Hepatic stellate cell (primary cell): ENCODE measurements at regions not wholly inside any gene's neighbourhood (a gene's known extent, or its start where the extent isn't known, plus 50 kb on each side); places are given as distances from the start of the nearest gene placed in this dataset.

Experiments used
- DNase-seq: peaks from one replicate; pipeline ENCODE4 v3.0.0; 2011; ENCODE audit warnings: low spot score

DNA sequence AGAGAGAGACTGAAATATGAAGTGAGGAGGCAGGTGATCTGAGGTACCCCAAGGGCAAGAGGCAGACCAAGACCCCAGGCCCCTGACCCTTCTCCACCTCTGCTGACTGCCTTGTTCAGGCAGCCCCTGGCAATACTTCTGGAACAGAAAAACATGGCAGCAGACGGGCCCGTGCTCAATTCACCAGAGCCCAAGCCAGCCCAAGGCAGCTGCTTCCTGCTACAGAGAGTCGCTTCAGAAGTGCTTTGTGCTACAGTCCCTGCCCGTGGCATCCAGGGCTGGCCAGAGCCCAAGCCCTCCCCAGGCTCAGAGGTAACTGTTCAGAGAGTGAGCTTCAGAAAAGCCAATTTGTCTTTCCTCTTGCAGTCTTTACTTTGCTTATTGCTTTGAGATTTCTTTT lies 151.4 kb upstream of the FSTL4 start:
- no peak for DNase-seq

DNA sequence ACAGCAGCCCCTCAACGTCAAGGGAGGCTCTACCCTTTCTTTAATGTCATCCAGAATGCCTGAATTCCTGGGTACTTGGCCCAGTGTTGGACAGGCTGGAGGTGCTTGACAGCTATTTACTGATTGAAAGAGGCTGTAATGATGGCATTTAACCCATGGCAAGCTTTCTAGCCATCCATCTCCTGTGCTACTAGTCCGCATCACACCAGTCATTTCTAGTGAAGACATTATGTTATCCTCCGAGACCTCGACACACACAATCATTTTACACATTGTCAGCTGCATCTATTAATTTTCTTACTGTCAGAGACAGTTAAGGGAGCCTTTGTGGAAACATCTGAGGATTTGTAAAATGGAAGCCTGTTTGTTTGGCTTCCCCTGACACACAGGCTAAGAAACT lies 149.3 kb upstream of the FSTL4 start:
- no peak for DNase-seq

DNA sequence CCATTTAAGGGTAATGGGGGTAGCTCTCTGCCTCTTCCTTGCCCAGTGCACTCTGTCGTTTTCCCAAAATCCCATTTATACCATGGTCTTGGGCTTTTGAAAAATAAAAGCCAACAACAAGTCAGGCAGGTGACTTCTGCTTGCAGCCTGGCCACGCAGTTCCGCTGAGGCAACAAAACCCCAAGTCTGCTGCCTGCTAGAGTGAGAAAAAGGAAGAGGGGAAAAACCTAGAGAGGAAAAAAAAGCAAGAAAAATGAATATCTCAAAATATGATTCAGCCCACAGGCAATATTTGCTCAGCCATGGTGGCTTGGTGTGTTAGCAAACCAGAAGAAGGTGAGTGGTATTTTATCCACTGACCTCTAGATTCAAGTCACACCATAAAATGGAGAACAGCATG lies 148.2 kb upstream of the FSTL4 start:
- DNase-seq: no peak

DNA sequence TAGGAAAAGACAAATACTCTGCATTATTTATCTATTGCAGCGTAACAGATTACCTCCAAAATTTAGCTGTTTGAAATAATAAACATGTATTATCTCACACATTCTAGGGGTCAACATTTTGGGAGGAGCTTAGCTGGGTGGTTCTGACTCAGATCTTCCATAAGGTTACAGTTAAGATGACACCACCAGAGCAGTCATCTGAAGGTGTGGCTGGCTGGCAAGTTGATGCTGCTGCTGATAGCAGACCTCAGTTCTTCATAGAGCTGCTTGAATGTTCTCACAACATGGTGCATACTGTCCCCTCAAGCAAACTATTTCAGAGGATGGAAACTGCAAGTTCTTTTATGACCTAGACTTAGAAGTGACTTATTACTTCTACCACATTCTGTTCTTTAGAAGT lies 146.3 kb upstream of the FSTL4 start:
- no peak for DNase-seq

DNA sequence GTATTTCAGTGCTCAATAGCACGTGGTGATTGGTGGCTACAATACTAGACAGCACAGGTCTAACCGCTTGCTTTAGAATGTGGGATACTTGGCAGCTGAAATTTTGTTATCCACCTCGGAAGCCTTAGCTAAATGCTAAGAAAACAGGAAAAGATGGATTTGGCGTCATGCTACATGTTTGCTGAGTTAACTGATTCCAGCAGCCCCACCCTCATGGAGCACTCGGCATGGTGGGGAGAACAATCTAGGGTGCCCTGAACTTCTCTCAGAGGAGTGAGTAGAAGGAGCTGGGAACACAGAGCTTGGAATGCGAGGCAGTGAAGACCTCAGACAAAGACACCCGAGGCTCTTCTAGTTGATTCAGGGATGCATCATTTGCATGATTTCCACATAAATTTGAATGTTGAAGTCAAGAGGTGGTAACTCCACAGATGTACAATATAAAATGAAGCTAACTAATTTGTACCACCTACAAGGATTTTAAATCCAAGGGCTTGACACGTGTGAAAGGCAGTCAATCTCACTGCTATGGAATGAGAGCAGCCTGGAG lies 145.1 kb upstream of the FSTL4 start:
- DNase-seq: no peak

DNA sequence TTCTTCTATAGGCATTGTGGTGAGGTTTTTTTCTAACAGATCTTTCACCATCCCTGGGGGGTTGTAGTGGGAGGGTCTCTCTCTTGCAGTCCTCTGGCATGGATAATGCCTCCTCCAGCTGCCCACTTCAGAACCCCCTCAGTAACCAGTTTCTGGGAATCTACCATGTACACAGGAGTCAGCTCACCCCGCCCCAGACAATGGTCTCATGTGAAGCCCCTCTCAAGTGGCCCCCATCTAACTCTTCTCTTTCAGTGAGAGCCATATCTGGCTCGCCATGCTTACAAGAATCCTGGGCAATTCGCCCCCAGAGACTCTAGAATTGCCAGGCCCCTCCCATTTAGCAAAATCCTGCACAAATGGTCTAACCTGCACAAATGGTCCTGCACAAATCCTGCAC lies 144.4 kb upstream of the FSTL4 start:
- DNase-seq: no peak

DNA sequence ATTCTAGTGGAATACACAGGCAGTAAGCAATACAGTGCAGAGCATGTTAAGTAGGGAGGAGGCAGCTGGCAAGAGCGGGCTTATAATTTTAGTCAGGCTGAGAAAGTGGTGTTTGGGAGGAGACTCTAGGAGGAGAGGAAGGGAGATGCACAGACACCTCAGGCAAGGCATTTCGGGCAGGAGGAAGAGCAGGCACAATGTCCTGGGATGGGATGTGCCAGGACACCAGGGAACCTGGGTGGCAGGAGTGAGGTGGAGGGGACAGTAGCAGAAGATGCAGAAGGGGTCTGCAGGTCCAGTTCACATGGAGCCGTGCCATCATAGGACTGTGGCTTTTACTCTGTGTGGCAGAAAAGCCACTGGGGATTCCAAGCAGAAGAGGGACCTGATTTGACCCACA lies 143.7 kb upstream of the FSTL4 start:
- DNase-seq: no peak

DNA sequence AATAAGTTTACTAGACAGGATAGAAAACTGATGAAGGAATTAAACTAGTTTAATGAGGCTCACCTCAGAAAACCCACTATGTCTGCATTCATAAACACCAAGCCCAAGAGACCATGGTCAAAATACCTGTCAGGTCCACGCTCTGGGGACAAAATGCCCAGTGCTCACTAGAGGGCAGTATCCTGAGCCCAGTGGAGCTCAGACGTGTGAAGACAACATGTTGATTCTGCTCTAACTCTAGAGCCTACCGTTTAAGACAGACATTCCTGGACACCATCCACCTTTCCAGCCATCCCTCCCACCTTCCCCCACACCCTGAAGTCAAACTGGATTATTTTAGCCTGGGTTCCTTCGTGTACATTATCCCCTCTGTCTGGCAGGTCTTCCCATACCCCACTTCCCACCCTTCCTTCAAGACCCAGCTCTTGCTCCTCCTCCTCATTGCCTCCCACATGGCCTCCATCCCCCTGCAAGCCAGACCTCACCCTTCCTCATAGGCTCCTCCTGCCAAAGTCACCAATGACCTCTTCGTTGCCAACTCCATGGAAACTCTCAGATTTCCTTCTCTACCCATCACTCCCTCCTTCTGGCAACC lies 142.3 kb upstream of the FSTL4 start:
- DNase-seq: peak; percentile 23

DNA sequence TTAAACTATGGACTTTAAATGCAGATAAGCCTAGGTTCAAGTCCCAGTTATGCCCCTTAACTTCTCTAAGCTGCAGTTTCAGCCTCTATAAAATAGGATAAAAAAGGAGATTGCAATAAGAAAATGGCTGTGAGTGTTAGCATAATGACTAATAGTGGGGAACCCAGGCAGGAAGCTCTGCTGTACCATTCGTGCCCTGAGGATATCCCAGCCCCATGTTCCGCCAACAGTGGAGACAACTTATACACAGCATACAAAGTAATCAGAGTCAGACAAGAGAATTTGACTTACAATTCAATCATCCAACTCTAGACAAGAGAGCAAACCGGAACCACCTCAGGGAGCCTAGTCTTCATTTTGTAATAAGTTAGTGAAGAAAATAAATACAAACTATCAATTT lies 141.5 kb upstream of the FSTL4 start:
- DNase-seq: no peak

DNA sequence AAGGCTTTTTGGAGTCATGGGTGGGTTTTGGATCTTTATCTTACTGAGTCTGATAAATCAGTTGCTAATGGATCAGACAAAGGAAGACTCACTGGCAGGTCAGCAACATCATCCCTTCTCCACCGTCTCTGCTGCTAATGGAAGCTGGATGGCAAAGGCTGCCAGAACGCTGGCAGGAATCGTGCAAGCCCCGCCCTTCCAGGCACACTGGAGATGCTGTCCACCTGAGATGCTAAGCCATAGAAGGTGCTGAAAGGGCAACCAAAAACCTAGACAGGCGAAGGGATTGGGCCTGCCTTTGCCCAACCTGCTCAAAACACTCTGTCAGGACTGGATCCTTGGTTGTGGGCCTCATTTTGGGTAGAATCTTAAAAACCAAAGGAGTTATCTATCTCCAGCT lies 139.5 kb upstream of the FSTL4 start:
- no peak for DNase-seq

DNA sequence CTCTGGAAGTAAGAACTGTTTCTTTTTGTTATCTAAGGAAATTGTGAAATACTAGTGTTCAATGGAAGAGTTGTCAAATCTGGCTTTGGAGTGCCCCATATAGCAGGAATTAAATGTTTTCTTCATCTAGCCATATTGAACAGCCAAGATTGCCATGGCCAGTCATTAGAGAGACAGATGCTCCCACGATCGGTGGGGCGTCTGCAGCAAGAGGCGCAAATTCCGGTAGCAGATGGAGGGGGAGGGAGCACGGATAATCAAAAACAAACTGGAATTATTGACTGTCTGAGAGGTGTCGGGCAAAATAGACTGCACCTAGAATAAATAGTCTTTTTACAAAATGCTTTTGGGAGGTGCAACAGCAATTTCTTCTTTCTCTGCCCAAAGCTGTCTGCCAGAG lies 139.1 kb upstream of the FSTL4 start:
- DNase-seq: no peak

DNA sequence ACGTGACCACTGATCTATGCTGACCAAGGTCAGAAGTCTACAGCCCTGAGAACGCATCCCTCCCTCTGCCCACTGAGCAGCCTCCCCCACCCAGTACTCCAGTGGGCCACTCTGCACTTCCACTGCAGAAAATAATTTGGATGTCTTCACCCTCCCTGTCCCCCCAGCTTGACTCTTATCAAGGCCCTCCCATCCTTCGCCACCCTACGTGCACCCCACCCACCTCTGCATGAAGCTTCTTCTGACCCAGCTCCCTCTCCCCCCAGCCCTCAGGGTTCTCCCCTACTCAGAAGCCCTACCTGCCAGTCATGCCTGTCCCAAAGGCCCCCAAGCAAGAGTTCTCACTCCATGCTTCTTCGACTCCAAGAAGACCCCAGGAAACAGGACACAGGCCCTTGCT lies 138.5 kb upstream of the FSTL4 start:
- no peak for DNase-seq

DNA sequence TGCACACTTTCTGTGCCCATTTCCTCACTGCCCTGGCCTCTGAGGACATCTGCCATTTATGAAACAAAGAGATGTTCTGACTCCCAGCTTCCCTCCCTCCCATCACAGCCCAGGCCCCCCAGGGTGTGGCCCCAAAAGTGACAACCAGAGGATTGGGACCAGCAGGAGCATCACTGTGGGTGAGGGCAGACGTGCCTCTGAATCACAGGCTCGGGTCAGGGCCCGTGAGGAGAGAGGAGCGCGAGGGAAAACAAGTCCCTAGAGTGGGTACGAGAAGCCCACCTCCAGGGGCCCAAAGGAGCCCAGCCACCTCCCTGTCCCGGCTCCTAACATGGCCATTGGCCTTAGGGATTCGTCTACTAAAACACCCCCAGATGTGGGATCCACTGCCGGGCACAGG lies 138.0 kb upstream of the FSTL4 start:
- DNase-seq: no peak

DNA sequence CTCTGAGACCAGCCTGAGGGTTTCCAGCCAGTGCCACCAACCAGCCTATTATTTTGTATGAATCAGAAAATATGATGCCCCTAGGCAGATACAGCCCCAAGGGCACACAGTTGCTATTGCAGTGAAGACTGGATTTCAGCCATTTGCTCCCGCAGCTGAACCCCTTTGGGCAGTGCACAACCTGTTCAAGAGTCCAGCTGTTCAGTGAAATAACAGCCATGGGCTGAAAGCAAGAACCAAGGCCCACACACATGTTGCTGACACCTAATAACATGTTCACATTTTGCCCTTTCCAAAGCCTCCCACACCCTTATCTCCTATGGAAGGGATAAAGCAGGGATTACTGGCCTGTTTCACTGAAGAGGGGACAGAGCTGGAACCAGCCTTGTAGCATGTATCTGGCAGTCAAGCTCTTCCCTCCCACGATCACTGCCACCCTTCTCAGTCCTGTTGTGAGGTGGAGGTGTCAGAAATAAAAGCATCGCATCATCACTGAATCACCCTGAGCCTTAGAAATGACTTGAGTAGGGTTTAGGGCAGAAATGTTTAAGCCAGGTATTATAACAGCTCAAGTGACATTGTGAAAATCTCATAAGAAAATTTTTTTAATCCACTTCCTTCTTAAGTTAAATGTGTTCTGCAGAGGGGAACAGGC lies 137.1 kb upstream of the FSTL4 start:
- no peak for DNase-seq

DNA sequence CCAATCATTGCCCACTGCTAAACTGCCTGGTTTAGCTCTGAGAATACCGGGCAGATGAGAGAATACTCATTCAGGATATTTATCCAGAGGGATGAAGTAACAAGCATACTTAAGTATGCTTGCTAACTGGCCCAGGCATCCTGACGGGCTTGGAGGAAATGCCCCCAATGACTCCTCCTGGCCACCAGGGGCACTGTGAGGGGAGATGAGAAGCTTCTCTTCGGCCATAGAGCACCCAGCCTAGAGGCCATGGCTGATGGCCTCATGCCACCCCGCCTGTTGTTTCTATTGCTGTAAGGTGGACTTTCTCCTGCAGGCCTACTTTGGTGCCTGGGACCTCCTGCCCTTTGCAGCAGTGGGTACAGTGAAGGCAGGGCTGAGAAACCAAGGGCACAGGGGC lies 134.5 kb upstream of the FSTL4 start:
- no peak for DNase-seq

DNA sequence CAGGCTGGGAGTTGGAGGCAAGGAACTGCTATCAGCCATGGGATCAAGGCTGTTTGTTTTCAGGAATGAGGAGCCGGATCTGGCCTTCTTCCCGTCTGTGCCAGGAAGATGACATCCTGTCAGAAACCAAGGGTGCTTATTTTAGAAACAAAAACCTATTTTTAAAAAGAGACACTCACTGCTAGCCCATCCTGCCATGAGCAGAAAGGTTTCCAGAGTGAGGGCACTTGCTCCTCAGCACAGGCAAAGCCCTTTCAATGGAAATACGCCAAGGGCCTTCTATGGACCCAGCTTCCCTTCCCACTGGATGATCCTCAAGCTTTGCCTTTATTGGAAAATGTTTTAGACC lies 132.6 kb upstream of the FSTL4 start:
- DNase-seq: no peak

DNA sequence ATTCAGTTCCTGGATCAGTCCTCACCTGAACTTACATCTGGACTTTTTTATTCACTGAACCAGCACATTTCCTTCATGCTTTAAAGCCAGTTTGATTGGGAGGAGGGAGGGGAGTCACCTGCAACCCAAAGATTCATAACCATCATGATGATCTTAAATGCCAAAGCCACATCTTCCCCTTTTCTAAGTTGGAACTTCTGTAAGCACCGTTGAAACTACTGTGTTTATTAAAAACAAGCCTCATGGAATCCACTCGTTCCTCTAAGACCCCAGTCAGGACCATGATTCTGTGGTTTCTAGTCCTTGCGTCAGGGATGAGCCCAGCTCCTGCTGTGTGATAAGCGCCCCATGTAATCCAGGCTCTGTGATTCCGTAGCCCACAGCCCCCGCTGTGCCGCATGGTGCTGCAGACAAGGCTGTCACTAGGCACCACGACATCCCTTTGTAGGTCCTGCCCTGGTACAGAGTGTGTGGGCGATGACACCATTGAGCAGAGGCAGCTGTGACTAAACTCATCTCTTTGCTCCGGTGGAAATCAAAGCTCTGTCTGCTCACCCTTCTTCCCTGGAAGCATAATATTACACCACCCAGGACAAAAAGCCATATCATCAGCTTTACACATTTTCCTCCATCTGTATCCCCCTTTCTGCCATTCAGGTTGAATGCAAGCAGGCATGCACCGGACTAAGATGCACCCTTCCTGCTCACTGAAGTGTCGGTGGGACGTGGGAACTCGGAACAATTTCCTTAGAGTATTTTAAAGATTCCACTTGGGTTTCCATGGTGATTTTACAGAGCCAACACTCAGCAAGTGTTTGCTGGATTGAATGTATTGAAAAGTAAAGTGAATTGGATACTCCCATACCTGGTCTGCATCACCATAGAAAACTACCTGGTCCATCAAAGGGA lies 132.0 kb upstream of the FSTL4 start:
- no peak for DNase-seq

DNA sequence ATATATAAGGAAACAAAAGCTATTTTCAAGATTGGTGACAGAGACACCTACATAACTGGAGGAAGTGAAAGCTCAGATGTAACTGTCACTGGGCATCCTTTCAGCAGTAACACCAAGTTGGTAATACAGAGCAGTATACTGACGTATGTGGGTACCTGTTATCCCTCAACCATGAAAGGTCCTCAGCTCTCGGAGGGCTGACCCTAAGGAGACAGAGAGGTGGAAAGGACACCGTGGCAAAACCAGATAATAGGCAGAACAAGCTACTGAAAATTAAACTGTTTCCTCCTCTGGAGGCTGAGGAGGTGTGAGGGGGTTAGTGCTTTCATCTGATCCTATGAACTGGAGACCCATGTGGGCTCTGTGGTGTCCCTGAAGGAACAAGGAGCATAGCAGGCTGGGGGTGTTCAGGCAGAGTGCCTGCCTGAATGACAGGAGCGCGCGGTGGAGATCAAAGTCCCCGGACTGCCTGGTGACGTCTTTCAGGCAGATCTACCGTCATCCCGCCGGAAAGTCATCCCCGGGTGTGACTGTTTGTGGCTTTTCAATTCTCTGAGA lies 130.2 kb upstream of the FSTL4 start:
- DNase-seq: no peak

DNA sequence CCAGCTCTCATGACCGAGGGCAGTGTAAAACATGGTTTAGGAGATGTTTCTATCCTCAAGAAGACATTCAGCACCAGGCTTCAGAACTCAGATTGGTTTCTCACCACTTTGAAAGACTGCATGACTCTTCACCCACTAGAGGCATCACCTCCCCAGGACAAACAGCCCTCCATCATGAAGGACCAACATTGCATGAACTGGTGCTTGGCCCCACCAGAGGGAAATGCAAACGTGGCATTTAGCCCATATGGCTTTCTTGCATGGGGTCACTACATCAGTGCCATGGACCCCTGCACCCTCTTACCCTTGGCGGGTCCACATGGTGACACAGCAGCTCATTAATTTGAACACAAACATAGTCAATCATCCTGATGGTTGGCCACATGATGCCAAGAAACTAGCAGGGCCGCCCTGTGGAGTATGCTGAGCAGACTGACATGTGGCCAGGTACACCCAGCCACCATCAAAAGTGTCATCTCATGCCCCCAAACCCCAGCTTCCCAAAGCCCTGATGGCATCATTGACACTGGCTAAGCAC lies 129.5 kb upstream of the FSTL4 start:
- no peak for DNase-seq

DNA sequence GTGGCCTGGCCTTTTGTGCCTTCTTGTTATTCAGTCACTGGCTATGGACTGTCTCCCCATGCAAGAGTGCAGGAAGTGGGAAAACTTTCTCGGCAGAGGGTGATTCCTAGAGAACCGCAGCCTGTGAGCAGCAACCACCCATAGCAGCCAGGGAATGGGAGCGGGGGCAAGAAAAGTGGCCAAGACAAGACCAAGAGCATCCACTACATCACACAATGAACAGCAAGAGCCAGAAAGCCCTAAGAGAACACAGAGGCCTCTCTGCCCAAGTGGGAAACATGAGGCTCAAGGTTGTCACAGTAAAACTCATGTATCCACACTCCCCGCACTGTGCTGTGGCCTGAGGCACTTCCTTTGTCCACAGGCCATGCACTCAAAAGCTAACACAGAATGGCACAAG lies 129.1 kb upstream of the FSTL4 start:
- DNase-seq: no peak

DNA sequence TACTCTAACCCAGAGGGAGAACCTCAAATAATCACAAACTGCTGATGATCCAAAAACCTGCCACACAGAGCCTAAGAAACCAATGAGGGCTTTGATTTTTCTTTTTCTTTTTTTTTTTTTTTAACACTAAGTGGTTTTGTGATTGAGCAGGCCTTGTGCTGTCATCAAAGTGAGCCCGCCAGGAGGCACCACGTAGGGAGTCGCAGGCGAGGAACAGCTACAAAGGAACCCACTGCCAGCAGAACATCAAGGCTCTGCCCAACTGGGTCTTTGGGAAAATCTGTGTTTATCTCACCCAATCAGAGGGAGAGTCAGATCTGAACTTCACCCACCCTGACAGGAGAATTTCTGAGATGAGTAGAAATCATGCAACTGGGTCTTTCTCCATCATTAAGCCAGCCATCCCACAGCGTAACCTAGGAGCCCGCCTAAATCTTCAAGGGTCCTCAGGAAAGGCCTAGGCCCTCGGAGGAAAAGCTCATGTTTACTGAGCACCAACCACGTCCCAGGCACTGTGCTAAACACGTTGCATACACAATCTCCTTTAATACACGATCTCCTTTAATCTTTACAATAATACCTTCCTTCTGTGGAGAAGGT lies 126.9 kb upstream of the FSTL4 start:
- DNase-seq: no peak

DNA sequence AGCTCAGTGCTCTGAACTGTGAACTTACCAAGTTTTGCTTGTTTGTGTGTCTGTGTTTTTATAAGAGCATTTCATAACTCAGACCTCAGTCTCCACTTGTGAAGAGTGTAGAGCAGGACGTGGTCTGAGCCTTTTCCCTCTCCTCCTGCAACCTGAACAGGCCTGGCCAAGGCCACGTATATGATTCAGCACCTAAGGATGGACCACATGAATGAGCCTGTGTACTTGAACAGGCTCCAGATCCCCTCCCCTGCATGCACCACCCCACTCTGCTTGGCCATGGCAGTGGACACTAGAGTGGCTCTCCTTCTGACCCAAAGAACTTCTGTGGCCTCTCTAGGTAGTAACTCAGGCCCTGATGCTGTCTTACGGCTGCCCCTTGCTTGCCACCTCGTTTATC lies 125.9 kb upstream of the FSTL4 start:
- no peak for DNase-seq
